Pancreas (tissue), 10 donors: ENCODE measurements at regions not wholly inside any gene's neighbourhood (a gene's known extent, or its start where the extent isn't known, plus 50 kb on each side); places are given as distances from the start of the nearest gene placed in this dataset.
"Not testable (repeated sequence)": the region's sequence is repeated elsewhere in the genome, so short reads cannot be mapped to it uniquely, and the experiment has no call there.

Experiments used
- ATAC-seq, 4 donors: fragments of 200-7000 bp; cut with Tn5 transposase; one replicate each; pipeline versions ENCODE4 v1.8.0 to v1.9.1; 2020; ENCODE audit warnings: mild to moderate bottlenecking in 4 of 4, moderate library complexity in 4 of 4
- DNase-seq, 6 donors: peaks; one replicate each; pipeline ENCODE4 v3.0.0-alpha.2; 2020
- FAIRE-seq: peaks from 2 replicates; lab custom pipeline; 2012; peaks lifted over from hg19 to GRCh38; lab: Jason Lieb, UNC
- H3K27ac ChIP-seq, 4 donors: fragments of 200-600 bp; sonication (generic); 1 replicate in 3 of 4; 2 replicates in 1 of 4; pipeline versions ENCODE4 v1.5.0 to v1.8.0; 2020
- H3K27me3 ChIP-seq, 4 donors: fragments of 200-600 bp; one replicate each; pipeline ENCODE4 v1.8.0; 2021
- H3K36me3 ChIP-seq, 3 donors: fragments of 200-600 bp; sonication (generic) in 1 of 3; one replicate each; pipeline versions ENCODE4 v1.5.0 to v1.8.0; 2020 to 2021
- H3K4me1 ChIP-seq, 3 donors: fragments of 200-600 bp; one replicate each; pipeline ENCODE4 v1.8.0; 2021
- H3K4me3 ChIP-seq, 4 donors: fragments of 200-600 bp; sonication (generic) in 2 of 4; one replicate each; pipeline versions ENCODE4 v1.5.0 to v1.8.0; 2020 to 2021
- H3K9me3 ChIP-seq, 4 donors: fragments of 200-600 bp; one replicate each; pipeline ENCODE4 v1.8.0; 2021
- CTCF ChIP-seq, 4 donors: fragments of 200-600 bp; sonication (generic) in 3 of 4; IDR thresholded peaks; one replicate each; pipeline versions ENCODE4 v1.5.0 to v1.8.0; 2021; ENCODE audit warnings: antibody characterized with exemption in 4 of 4
- WGBS, 2 donors: extraction: QIAGEN DNeasy Blood & Tissue Kit; methylation state at CpG; one replicate each; pipeline ENCODE4 v1.1.7; 2013; 5-methylcytosine and 5-hydroxymethylcytosine counted together
- intact Hi-C, 3 donors: fragments of 100-400 bp; cut with DNase I; formaldehyde crosslinking; loops; one replicate each; pipeline versions ENCODE4 v1.11.1 to v1.14.2; 2022
- donor health status: healthy with polysubstance abuse.
- donor health status: DM: no; HTN: no; CAD: no; lungs with moderate emphysema.
- donor health status: DM: no; HTN: no; CAD: no.
- donor health status: control.
- donor health status: control.
- donor health status: Bipolar disorder and iron deficiency.
- donor health status: DM: yes; HTN: yes; CAD: no.
- donor health status: DM: no; HTN: no; CAD: no.
- donor health status: DM: no; HTN: no; CAD: no.
- donor health status: DM: yes; HTN: yes; CAD: no.

GRCh38 chr6:99146711-99147110, 199.0 kb upstream of the FBXL4 start:
- H3K27ac ChIP-seq = no peak overlapping the region
- TF ChIP-seq CTCF (IDR thresholded peaks at IDR 0.05) = no peak
- ATAC-seq = no peak
- intact Hi-C loops = no loop called here
- WGBS, 2 donors = 82 to 87% methylated on average over 4 of the region's 4 CpGs
- no peaks in the 10 kb centered on the region for H3K9me3 ChIP-seq
- H3K27me3 ChIP-seq = no peaks in the 10 kb centered on the region
- no peak for DNase-seq
- no peaks in the 10 kb centered on the region for H3K36me3 ChIP-seq
- no peak for FAIRE-seq
- H3K4me1 ChIP-seq = peaks cover 0 to 5% (median 0%) of the 10 kb centered on the region in 3 donors
- no peak overlapping the region for H3K4me3 ChIP-seq

- WGBS, 2 donors = 63 to 67% methylated on average over 3 of the region's 3 CpGs
- FAIRE-seq = no peak
- TF ChIP-seq CTCF (IDR thresholded peaks at IDR 0.05) = no peak
- no peak overlapping the region for H3K4me3 ChIP-seq
- H3K4me1 ChIP-seq = peaks cover 0 to 5% (median 0%) of the 10 kb centered on the region in 3 donors
- intact Hi-C loops = no loop called here
- no peak for ATAC-seq
- H3K27me3 ChIP-seq = no peaks in the 10 kb centered on the region
- DNase-seq = no peak
- H3K36me3 ChIP-seq = no peaks in the 10 kb centered on the region
- H3K27ac ChIP-seq = no peak overlapping the region
- H3K9me3 ChIP-seq = no peaks in the 10 kb centered on the region
These were observed 198.0 kb upstream of the FBXL4 start for GRCh38 chr6:99145738-99146137.

GRCh38 chr6:99143108-99143861, 195.5 kb upstream of the FBXL4 start:
- WGBS, 2 donors = 26 to 43% methylated on average over 5 of the region's 5 CpGs
- Histone ChIP-seq H3K36me3 (no peaks in the 10 kb centered on the region), H3K27ac (no peak overlapping the region), H3K4me1 (no peaks in the 10 kb centered on the region), H3K4me3 (no peak overlapping the region), H3K9me3 (no peaks in the 10 kb centered on the region), H3K27me3 (no peaks in the 10 kb centered on the region)
- intact Hi-C loops = no loop called here
- no peak for TF ChIP-seq CTCF (IDR thresholded peaks at IDR 0.05)
- DNase-seq (no peak), FAIRE-seq (no peak), ATAC-seq (no peak)

GRCh38 chr6:99141906-99142305, 194.2 kb upstream of the FBXL4 start:
- H3K9me3 ChIP-seq, intact Hi-C loops, H3K4me3 ChIP-seq, H3K36me3 ChIP-seq, ATAC-seq, FAIRE-seq, DNase-seq, H3K27ac ChIP-seq, H3K4me1 ChIP-seq, H3K27me3 ChIP-seq: not testable (repeated sequence)
- WGBS, 2 donors = 85 to 90% methylated on average over 2 to 27 of the region's 29 CpGs

- intact Hi-C loops = no loop called here
- Histone ChIP-seq H3K27me3 (no peaks in the 10 kb centered on the region), H3K27ac (no peak overlapping the region), H3K4me1 (no peaks in the 10 kb centered on the region), H3K9me3 (no peaks in the 10 kb centered on the region), H3K36me3 (no peaks in the 10 kb centered on the region), H3K4me3 (no peak overlapping the region)
- WGBS, 2 donors = 3 to 16% methylated on average over 1 of the region's 1 CpG
- DNase-seq (no peak), FAIRE-seq (no peak), ATAC-seq (no peak)
- no peak for TF ChIP-seq CTCF (IDR thresholded peaks at IDR 0.05)
These were observed 190.7 kb upstream of the FBXL4 start for GRCh38 chr6:99138445-99138844.
